GM10248 (cell line): ENCODE measurements at regions not wholly inside any gene's neighbourhood (a gene's known extent, or its start where the extent isn't known, plus 50 kb on each side); places are given as distances from the start of the nearest gene placed in this dataset.

Source experiments
- CTCF ChIA-PET: fragments of 300-600 bp; sonication (Branson Sonifier 250); formaldehyde crosslinking; extraction: SDS; loops from one replicate; lab custom pipeline; 2021; ENCODE audit warnings: antibody characterized with exemption; lab: Yijun Ruan, JAX
- POLR2A ChIA-PET: fragments of 350-650 bp; sonication (Branson Sonifier 250); formaldehyde crosslinking; extraction: SDS; loops from one replicate; lab custom pipeline; 2020; ENCODE audit warnings: antibody characterized with exemption; lab: Yijun Ruan, JAX
- DNase-seq: peaks from one replicate; pipeline ENCODE4 v3.0.0; 2012; ENCODE audit errors: extremely low spot score
- CTCF ChIP-seq: IDR thresholded peaks from 2 replicates; pipeline ENCODE4 v1.5.1; 2012; ENCODE audit warnings: mild to moderate bottlenecking, low read depth; ENCODE audit errors: extremely low read depth, missing control alignments, control extremely low read depth

- DNase-seq, result no peak
- CTCF ChIA-PET, result no interaction called here
- TF ChIP-seq CTCF, result no peak
- POLR2A ChIA-PET, result no interaction called here
Measured at GRCh38 chr17:34465789-34466188, 102.8 kb upstream of the CCL1 start.

GRCh38 chr17:34464812-34465211 is 101.8 kb upstream of the CCL1 start:
- ChIA-PET POLR2A (no interaction called here), CTCF (no interaction called here)
- DNase-seq, result no peak
- no peak for TF ChIP-seq CTCF

GRCh38 chr17:34458266-34458665 is 95.2 kb upstream of the CCL1 start:
- ChIA-PET POLR2A (no interaction called here), CTCF (no interaction called here)
- TF ChIP-seq CTCF, result no peak
- no peak for DNase-seq

GRCh38 chr17:34456121-34456520 is 93.1 kb upstream of the CCL1 start:
- POLR2A ChIA-PET, result no interaction called here
- CTCF ChIA-PET, result no interaction called here
- no peak for DNase-seq
- no peak for TF ChIP-seq CTCF

- no peak for DNase-seq
- POLR2A ChIA-PET, result no interaction called here
- no peak for TF ChIP-seq CTCF
- CTCF ChIA-PET, result interaction anchor here (1.9 kb wide), 1 partner anchor 14 kb away, joined by 5 read pairs; no protein-coding TSS in a partner anchor
Measured at GRCh38 chr17:34452769-34453168, 89.7 kb upstream of the CCL1 start.

- DNase-seq, result no peak
- ChIA-PET POLR2A (no interaction called here), CTCF (no interaction called here)
- TF ChIP-seq CTCF, result no peak
Measured at GRCh38 chr17:34451313-34451712, 88.3 kb upstream of the CCL1 start.

- no peak for TF ChIP-seq CTCF
- ChIA-PET CTCF (interaction anchor here (0.9 kb wide), 1 partner anchor 10 kb away, joined by 4 read pairs; no protein-coding TSS in a partner anchor), POLR2A (no interaction called here)
- no peak for DNase-seq
Measured at GRCh38 chr17:34447406-34447805, 84.4 kb upstream of the CCL1 start.
